GM18867 (cell line): ENCODE measurements at regions not wholly inside any gene's neighbourhood (a gene's known extent, or its start where the extent isn't known, plus 50 kb on each side); places are given as distances from the start of the nearest gene placed in this dataset.
"Not testable (repeated sequence)": the region's sequence is repeated elsewhere in the genome, so short reads cannot be mapped to it uniquely, and the experiment has no call there.

Source experiments
- ATAC-seq: cut with Tn5 transposase; IDR thresholded peaks from one replicate; pipeline ENCODE4 v1.9.1; 2021; ENCODE audit warnings: mild to moderate bottlenecking, moderate library complexity; ENCODE audit not compliant: unreplicated experiment

- ATAC-seq = not testable (repeated sequence)
Measured at GRCh38 chr18:42378854-42379253, 423.8 kb downstream of the PIK3C3 start.

GRCh38 chr18:42381236-42381635, 426.2 kb downstream of the PIK3C3 start:
- ATAC-seq = not testable (repeated sequence)

- no peak for ATAC-seq
Measured at GRCh38 chr18:42392416-42392815, 437.4 kb downstream of the PIK3C3 start.

- no peak for ATAC-seq
Measured at GRCh38 chr18:42392926-42393325, 437.9 kb downstream of the PIK3C3 start.

- ATAC-seq = no peak
Measured at GRCh38 chr18:42394238-42394637, 439.2 kb downstream of the PIK3C3 start.

GRCh38 chr18:42401131-42401673, 446.2 kb downstream of the PIK3C3 start:
- ATAC-seq = no peak

- ATAC-seq = no peak
Measured at GRCh38 chr18:42404151-42404550, 449.1 kb downstream of the PIK3C3 start.

GRCh38 chr18:42409005-42409404, 454.0 kb downstream of the PIK3C3 start:
- ATAC-seq = no peak

GRCh38 chr18:42412281-42412680, 457.2 kb downstream of the PIK3C3 start:
- no peak for ATAC-seq

GRCh38 chr18:42412896-42413295, 457.9 kb downstream of the PIK3C3 start:
- ATAC-seq = no peak

- no peak for ATAC-seq
Measured at GRCh38 chr18:42413870-42414269, 458.8 kb downstream of the PIK3C3 start.

- no peak for ATAC-seq
Measured at GRCh38 chr18:42414756-42415454, 459.9 kb downstream of the PIK3C3 start.

GRCh38 chr18:42417189-42417588, 462.2 kb downstream of the PIK3C3 start:
- no peak for ATAC-seq

GRCh38 chr18:42418121-42418520, 463.1 kb downstream of the PIK3C3 start:
- ATAC-seq = no peak

GRCh38 chr18:42425025-42425424, 470.0 kb downstream of the PIK3C3 start:
- ATAC-seq = no peak

- no peak for ATAC-seq
Measured at GRCh38 chr18:42426496-42427015, 471.5 kb downstream of the PIK3C3 start.

- ATAC-seq = no peak
Measured at GRCh38 chr18:42429196-42429595, 474.2 kb downstream of the PIK3C3 start.

- ATAC-seq = no peak
Measured at GRCh38 chr18:42436222-42436765, 481.3 kb downstream of the PIK3C3 start.

- no peak for ATAC-seq
Measured at GRCh38 chr18:42437001-42437400, 482.0 kb downstream of the PIK3C3 start.

GRCh38 chr18:42437646-42438045, 482.6 kb downstream of the PIK3C3 start:
- no peak for ATAC-seq

GRCh38 chr18:42442656-42443055, 487.6 kb downstream of the PIK3C3 start:
- ATAC-seq = no peak

GRCh38 chr18:42444349-42444748, 489.3 kb downstream of the PIK3C3 start:
- ATAC-seq = no peak
